ENCODE measurements at regions not wholly inside any gene's neighbourhood (a gene's known extent, or its start where the extent isn't known, plus 50 kb on each side); places are given as distances from the start of the nearest gene placed in this dataset.

DNA sequence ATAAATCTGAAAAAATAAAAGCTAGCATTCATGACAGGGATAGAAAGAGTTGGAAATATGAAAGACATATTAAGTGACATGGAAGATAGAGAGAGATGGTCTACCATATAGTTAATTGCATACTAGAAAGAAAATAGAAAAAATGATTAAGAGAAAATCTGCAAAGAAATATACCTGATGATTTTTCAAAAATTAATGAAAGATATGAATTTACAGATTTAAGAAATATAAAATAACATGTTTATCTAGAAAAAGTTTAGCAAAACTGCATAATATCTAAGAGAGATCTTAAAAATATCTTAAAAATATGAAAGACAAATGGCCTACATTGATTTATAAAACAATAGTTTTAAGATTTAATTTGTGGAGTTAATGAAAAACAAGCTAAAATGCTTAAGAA, 219.1 kb upstream of the RPS23 start:
- Histone ChIP-seq H4K20me1 (ENCODE audit: insufficient read depth, low read length) (no peaks in the 10 kb centered on the region), H3K4me1 (ENCODE audit: low read length) (peaks cover 21% of the 10 kb centered on the region), H3K27ac (ENCODE audit: low read length) (no peak overlapping the region), H3K9me3 (ENCODE audit: insufficient read depth, low read length) (no peaks in the 10 kb centered on the region), H3K36me3 (replicated peaks; ENCODE audit: low read depth, low read length) (no peaks in the 10 kb centered on the region), H3K4me3 (ENCODE audit: low read length) (no peak overlapping the region), H3K27me3 (ENCODE audit: low read depth, low read length) (no peaks in the 10 kb centered on the region), H3K79me2 (ENCODE audit: low read length) (no peaks in the 10 kb centered on the region), H2AFZ (ENCODE audit: low read depth, low read length) (no peak overlapping the region), H3K4me2 (ENCODE audit: low read length) (no peak overlapping the region), H3K9ac (ENCODE audit: low read length) (no peak overlapping the region)
- TF ChIP-seq, protein P1, sequence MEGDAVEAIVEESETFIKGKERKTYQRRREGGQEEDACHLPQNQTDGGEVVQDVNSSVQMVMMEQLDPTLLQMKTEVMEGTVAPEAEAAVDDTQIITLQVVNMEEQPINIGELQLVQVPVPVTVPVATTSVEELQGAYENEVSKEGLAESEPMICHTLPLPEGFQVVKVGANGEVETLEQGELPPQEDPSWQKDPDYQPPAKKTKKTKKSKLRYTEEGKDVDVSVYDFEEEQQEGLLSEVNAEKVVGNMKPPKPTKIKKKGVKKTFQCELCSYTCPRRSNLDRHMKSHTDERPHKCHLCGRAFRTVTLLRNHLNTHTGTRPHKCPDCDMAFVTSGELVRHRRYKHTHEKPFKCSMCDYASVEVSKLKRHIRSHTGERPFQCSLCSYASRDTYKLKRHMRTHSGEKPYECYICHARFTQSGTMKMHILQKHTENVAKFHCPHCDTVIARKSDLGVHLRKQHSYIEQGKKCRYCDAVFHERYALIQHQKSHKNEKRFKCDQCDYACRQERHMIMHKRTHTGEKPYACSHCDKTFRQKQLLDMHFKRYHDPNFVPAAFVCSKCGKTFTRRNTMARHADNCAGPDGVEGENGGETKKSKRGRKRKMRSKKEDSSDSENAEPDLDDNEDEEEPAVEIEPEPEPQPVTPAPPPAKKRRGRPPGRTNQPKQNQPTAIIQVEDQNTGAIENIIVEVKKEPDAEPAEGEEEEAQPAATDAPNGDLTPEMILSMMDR (IDR thresholded peaks at IDR 0.05; ENCODE audit: low read depth, low read length) = no peak
- no peak for TF ChIP-seq EZH2phosphoT487 (IDR thresholded peaks at IDR 0.05; ENCODE audit: low read depth)

GRCh38 chr5:82494942-82495341, 216.8 kb upstream of the RPS23 start:
- no peak overlapping the region for H2AFZ ChIP-seq (ENCODE audit: low read depth, low read length)
- H3K4me1 ChIP-seq (ENCODE audit: low read length) = peaks cover 21% of the 10 kb centered on the region
- H3K9me3 ChIP-seq (ENCODE audit: insufficient read depth, low read length) = no peaks in the 10 kb centered on the region
- no peaks in the 10 kb centered on the region for H3K79me2 ChIP-seq (ENCODE audit: low read length)
- no peak overlapping the region for H3K4me3 ChIP-seq (ENCODE audit: low read length)
- TF ChIP-seq EZH2phosphoT487 (IDR thresholded peaks at IDR 0.05; ENCODE audit: low read depth) = no peak
- TF ChIP-seq, protein P1 (IDR thresholded peaks at IDR 0.05; ENCODE audit: low read depth, low read length) = peak; percentile 38
- H3K9ac ChIP-seq (ENCODE audit: low read length) = no peak overlapping the region
- H4K20me1 ChIP-seq (ENCODE audit: insufficient read depth, low read length) = no peaks in the 10 kb centered on the region
- no peaks in the 10 kb centered on the region for H3K27me3 ChIP-seq (ENCODE audit: low read depth, low read length)
- no peaks in the 10 kb centered on the region for H3K36me3 ChIP-seq (replicated peaks; ENCODE audit: low read depth, low read length)
- no peak overlapping the region for H3K27ac ChIP-seq (ENCODE audit: low read length)
- no peak overlapping the region for H3K4me2 ChIP-seq (ENCODE audit: low read length)

DNA sequence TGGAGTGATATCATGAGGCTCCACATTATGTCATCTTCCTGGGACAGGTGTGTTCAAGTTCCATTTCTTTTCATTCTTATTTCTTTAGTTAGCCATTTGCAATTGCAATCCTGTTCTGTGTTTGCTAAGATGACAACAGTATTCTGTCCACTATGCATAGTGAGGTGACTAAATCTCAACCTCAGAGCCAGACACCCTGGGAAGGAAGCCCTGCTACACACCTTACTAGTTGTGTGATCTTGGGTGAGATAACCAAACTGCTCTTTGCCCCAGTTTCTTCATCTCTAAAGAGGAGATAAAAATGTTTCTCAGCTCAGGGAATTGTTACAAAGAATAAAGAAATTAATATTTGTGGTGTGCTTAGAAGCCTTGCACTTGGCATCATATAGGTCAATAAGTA, 215.1 kb upstream of the RPS23 start:
- Histone ChIP-seq H3K36me3 (replicated peaks; ENCODE audit: low read depth, low read length) (no peaks in the 10 kb centered on the region), H4K20me1 (ENCODE audit: insufficient read depth, low read length) (no peaks in the 10 kb centered on the region), H3K9ac (ENCODE audit: low read length) (no peak overlapping the region), H3K27ac (ENCODE audit: low read length) (no peak overlapping the region), H3K4me2 (ENCODE audit: low read length) (no peak overlapping the region), H3K9me3 (ENCODE audit: insufficient read depth, low read length) (no peaks in the 10 kb centered on the region), H2AFZ (ENCODE audit: low read depth, low read length) (no peak overlapping the region), H3K79me2 (ENCODE audit: low read length) (no peaks in the 10 kb centered on the region), H3K4me1 (ENCODE audit: low read length) (peaks cover 21% of the 10 kb centered on the region), H3K4me3 (ENCODE audit: low read length) (no peak overlapping the region), H3K27me3 (ENCODE audit: low read depth, low read length) (no peaks in the 10 kb centered on the region)
- TF ChIP-seq, protein P1 (IDR thresholded peaks at IDR 0.05; ENCODE audit: low read depth, low read length) = no peak
- TF ChIP-seq EZH2phosphoT487 (IDR thresholded peaks at IDR 0.05; ENCODE audit: low read depth) = no peak

GRCh38 chr5:82491397-82491796, 213.2 kb upstream of the RPS23 start:
- H3K4me3 ChIP-seq (ENCODE audit: low read length) = no peak overlapping the region
- peaks cover 35% of the 10 kb centered on the region for H3K4me1 ChIP-seq (ENCODE audit: low read length)
- TF ChIP-seq, protein P1 (IDR thresholded peaks at IDR 0.05; ENCODE audit: low read depth, low read length) = no peak
- no peak for TF ChIP-seq EZH2phosphoT487 (IDR thresholded peaks at IDR 0.05; ENCODE audit: low read depth)
- H3K36me3 ChIP-seq (replicated peaks; ENCODE audit: low read depth, low read length) = no peaks in the 10 kb centered on the region
- no peak overlapping the region for H2AFZ ChIP-seq (ENCODE audit: low read depth, low read length)
- H3K4me2 ChIP-seq (ENCODE audit: low read length) = no peak overlapping the region
- no peaks in the 10 kb centered on the region for H3K27me3 ChIP-seq (ENCODE audit: low read depth, low read length)
- H3K9ac ChIP-seq (ENCODE audit: low read length) = no peak overlapping the region
- H4K20me1 ChIP-seq (ENCODE audit: insufficient read depth, low read length) = no peaks in the 10 kb centered on the region
- no peak overlapping the region for H3K27ac ChIP-seq (ENCODE audit: low read length)
- H3K9me3 ChIP-seq (ENCODE audit: insufficient read depth, low read length) = no peaks in the 10 kb centered on the region
- H3K79me2 ChIP-seq (ENCODE audit: low read length) = no peaks in the 10 kb centered on the region
